ENCODE measurements at regions not wholly inside any gene's neighbourhood (a gene's known extent, or its start where the extent isn't known, plus 50 kb on each side); places are given as distances from the start of the nearest gene placed in this dataset.

DNA sequence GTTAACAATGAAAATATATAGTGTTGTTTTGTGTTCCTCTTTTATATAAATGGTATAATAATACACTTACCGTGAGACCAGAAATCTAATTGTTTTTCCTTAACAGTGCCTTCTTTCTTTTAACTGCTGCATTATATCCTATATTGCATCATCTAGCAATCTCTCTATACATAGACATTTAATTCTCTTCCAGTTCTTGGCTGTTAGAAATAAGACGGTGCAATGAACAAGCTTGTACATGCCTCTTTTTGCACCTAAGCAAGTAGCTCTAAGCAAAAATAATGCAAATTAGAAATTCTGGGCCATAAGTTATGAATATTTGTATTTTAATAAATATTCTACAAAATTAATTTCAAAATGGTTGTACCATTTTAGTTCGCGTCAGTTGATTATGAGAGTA is 55.9 kb upstream of the AHR start:
- no peak for DNase-seq

DNA sequence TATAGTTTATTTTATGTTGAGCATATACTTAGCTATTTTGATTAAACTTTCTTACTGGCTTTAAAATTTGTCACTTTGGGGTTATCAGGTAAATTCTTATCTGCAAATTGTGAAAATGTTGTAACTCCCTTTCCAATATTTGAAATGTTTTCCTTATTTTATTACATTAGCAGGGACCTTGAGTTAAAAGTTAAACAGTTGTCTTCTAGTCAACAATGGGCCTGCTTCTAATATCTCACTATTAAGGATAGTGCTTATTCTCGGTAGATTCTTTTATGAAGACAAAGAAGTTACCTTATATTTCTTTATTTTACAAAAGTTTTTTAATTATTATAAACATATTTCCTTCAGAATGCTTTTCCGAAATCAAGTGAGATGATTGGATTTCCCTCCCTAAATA is 53.7 kb upstream of the AHR start:
- no peak for DNase-seq

DNA sequence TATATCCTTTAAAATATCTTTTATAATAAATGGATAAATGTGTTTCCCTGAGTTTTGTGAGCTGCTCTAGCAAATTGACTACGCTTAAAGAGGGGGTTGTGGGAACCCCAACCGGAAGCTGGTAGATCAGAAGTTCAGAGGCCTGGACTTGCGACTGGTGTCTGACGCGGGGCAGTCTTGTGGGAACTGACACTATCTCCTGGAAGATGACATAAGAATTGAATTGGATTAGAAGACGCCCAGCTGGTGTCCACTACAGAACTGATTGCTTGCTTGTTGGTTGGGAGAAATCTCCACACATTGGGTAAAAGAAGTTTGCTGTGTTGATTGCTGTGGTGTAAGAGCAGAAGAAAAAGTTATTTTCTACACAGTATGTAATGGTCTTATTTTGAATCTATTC is 51.1 kb upstream of the AHR start:
- no peak for DNase-seq

DNA sequence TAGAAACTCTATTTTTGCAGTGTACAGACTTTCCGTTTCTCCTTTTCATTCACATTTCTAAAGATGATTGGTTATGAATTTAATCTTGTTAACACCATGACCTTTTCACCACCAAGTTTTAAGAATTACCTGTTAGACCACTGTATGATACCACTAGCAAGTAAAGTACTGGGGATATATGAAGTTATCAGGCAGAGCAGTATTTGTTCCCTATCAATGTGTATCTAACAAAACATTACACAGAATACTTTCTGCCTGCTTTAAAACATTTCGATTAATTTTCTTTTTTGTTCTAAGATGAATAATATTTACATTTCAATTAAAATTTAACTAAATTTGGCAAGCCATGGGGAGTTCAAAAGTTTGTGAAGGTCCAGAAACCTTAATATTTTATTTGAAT is 49.9 kb upstream of the AHR start:
- DNase-seq, result no peak

Measured in midbrain (tissue), 1 donor.